ENCODE measurements at regions not wholly inside any gene's neighbourhood (a gene's known extent, or its start where the extent isn't known, plus 50 kb on each side); places are given as distances from the start of the nearest gene placed in this dataset.

GRCh38 chr20:52481443-52481842 lies 289.9 kb upstream of the ZFP64 start:
- H3K36me3 ChIP-seq (ENCODE audit: insufficient read depth, low read length): no peaks in the 10 kb centered on the region
- no peak overlapping the region for H3K4me3 ChIP-seq (ENCODE audit: low read length)
- CTCF ChIA-PET: no interaction called here
- intact Hi-C loops (cut with DNase I, micrococcal nuclease): no loop called here
- peak in 1 of 14 experiments; percentile 8 for DNase-seq
- Mint-ChIP-seq H3K4me3 (no peak overlapping the region), H3K27me3 (no peaks in the 10 kb centered on the region), H3K9me3 (no peaks in the 10 kb centered on the region), H3K27ac (no peak overlapping the region), H3K36me3 (ENCODE audit: low read depth) (no peaks in the 10 kb centered on the region), H3K4me1 (ENCODE audit: low read depth) (no peaks in the 10 kb centered on the region)
- H3K27me3 ChIP-seq (ENCODE audit: control insufficient read depth in 1 of 2, insufficient read depth in 2 of 2, low read length in 2 of 2): no peaks in the 10 kb centered on the region
- no peaks in the 10 kb centered on the region for H3K4me1 ChIP-seq (ENCODE audit: insufficient read depth, low read length)
- no peak for ATAC-seq (ENCODE audit: poor library complexity)
- no peaks in the 10 kb centered on the region for H3K9me3 ChIP-seq (ENCODE audit: control insufficient read depth in 1 of 2, insufficient read depth in 1 of 2, low read length in 2 of 2)
- TF ChIP-seq CTCF (IDR thresholded peaks at IDR 0.05): no peak
- no peak overlapping the region for H3K27ac ChIP-seq (ENCODE audit: low read depth in 1 of 2, low read length in 2 of 2)
- POLR2A ChIA-PET: no interaction called here

- Mint-ChIP-seq H3K4me3 (no peak overlapping the region), H3K36me3 (ENCODE audit: low read depth) (no peaks in the 10 kb centered on the region), H3K4me1 (ENCODE audit: low read depth) (no peaks in the 10 kb centered on the region), H3K27ac (no peak overlapping the region), H3K9me3 (no peaks in the 10 kb centered on the region), H3K27me3 (no peaks in the 10 kb centered on the region)
- intact Hi-C loops (cut with DNase I, micrococcal nuclease): no loop called here
- H3K36me3 ChIP-seq (ENCODE audit: insufficient read depth, low read length): no peaks in the 10 kb centered on the region
- no peak overlapping the region for H3K4me3 ChIP-seq (ENCODE audit: low read length)
- ChIA-PET POLR2A (no interaction called here), CTCF (no interaction called here)
- no peaks in the 10 kb centered on the region for H3K4me1 ChIP-seq (ENCODE audit: insufficient read depth, low read length)
- DNase-seq (no peak), ATAC-seq (ENCODE audit: poor library complexity) (no peak)
- no peak overlapping the region for H3K27ac ChIP-seq (ENCODE audit: low read depth in 1 of 2, low read length in 2 of 2)
- H3K27me3 ChIP-seq (ENCODE audit: control insufficient read depth in 1 of 2, insufficient read depth in 2 of 2, low read length in 2 of 2): no peaks in the 10 kb centered on the region
- no peaks in the 10 kb centered on the region for H3K9me3 ChIP-seq (ENCODE audit: control insufficient read depth in 1 of 2, insufficient read depth in 1 of 2, low read length in 2 of 2)
- no peak for TF ChIP-seq CTCF (IDR thresholded peaks at IDR 0.05)
Observed at GRCh38 chr20:52476074-52476750, 284.6 kb upstream of the ZFP64 start.

GRCh38 chr20:52473186-52473585 lies 281.6 kb upstream of the ZFP64 start:
- no peaks in the 10 kb centered on the region for H3K36me3 Mint-ChIP-seq (ENCODE audit: low read depth)
- no peaks in the 10 kb centered on the region for H3K27me3 Mint-ChIP-seq
- Histone ChIP-seq H3K4me3 (ENCODE audit: low read length) (no peak overlapping the region), H3K27ac (ENCODE audit: low read depth in 1 of 2, low read length in 2 of 2) (no peak overlapping the region), H3K27me3 (ENCODE audit: control insufficient read depth in 1 of 2, insufficient read depth in 2 of 2, low read length in 2 of 2) (no peaks in the 10 kb centered on the region), H3K9me3 (ENCODE audit: control insufficient read depth in 1 of 2, insufficient read depth in 1 of 2, low read length in 2 of 2) (no peaks in the 10 kb centered on the region), H3K4me1 (ENCODE audit: insufficient read depth, low read length) (no peaks in the 10 kb centered on the region), H3K36me3 (ENCODE audit: insufficient read depth, low read length) (no peaks in the 10 kb centered on the region)
- ChIA-PET CTCF (no interaction called here), POLR2A (no interaction called here)
- ATAC-seq (ENCODE audit: poor library complexity) (no peak), DNase-seq (no peak)
- no peak overlapping the region for H3K4me3 Mint-ChIP-seq
- H3K9me3 Mint-ChIP-seq: no peaks in the 10 kb centered on the region
- no peaks in the 10 kb centered on the region for H3K4me1 Mint-ChIP-seq (ENCODE audit: low read depth)
- no peak for TF ChIP-seq CTCF (IDR thresholded peaks at IDR 0.05)
- no peak overlapping the region for H3K27ac Mint-ChIP-seq
- intact Hi-C loops (cut with DNase I, micrococcal nuclease): no loop called here
